Natural killer cell (primary cell): ENCODE measurements at regions not wholly inside any gene's neighbourhood (a gene's known extent, or its start where the extent isn't known, plus 50 kb on each side); places are given as distances from the start of the nearest gene placed in this dataset.
"Not testable (repeated sequence)": the region's sequence is repeated elsewhere in the genome, so short reads cannot be mapped to it uniquely, and the experiment has no call there.

Experiments used
- ATAC-seq, 3 donors: fragments of 150-1000 bp in 2 of 3; fragments of 200-7000 bp in 1 of 3; cut with Tn5 transposase; 1 replicate in 1 of 3; 2 replicates in 2 of 3; pipeline ENCODE4 v1.10.0; 2021; ENCODE audit warnings: mild to moderate bottlenecking in 2 of 3, moderate library complexity in 2 of 3
- DNase-seq, 2 donors: peaks; one replicate each; pipeline versions ENCODE4 v3.0.0 to v3.0.0-alpha.2; 2013 to 2021; ENCODE audit warnings: mixed read lengths in 1 of 2
- H3K27ac ChIP-seq: one replicate; pipeline ENCODE4 v1.5.1; 2013; ENCODE audit warnings: mild to moderate bottlenecking, low read length
- H3K27me3 ChIP-seq: one replicate; pipeline ENCODE4 v1.6.1; 2013; ENCODE audit warnings: low read length; ENCODE audit not compliant: control insufficient read depth, insufficient read depth
- H3K36me3 ChIP-seq: one replicate; pipeline ENCODE4 v1.6.1; 2013; ENCODE audit warnings: low read length; ENCODE audit not compliant: control insufficient read depth, insufficient read depth
- H3K4me1 ChIP-seq: one replicate; pipeline ENCODE4 v1.6.1; 2013; ENCODE audit warnings: low read length; ENCODE audit not compliant: control insufficient read depth, insufficient read depth
- H3K4me3 ChIP-seq: one replicate; pipeline ENCODE4 v1.5.1; 2013; ENCODE audit warnings: low read length
- H3K9me3 ChIP-seq: one replicate; pipeline ENCODE4 v1.6.1; 2013; ENCODE audit warnings: low read length; ENCODE audit not compliant: control insufficient read depth, insufficient read depth
- H3K27ac Mint-ChIP-seq, 2 donors: one replicate each; pipeline ENCODE4 v1.8.0; 2022; ENCODE audit warnings: mild to moderate bottlenecking in 2 of 2, mixed read lengths in 2 of 2, moderate library complexity in 1 of 2
- H3K27me3 Mint-ChIP-seq, 2 donors: one replicate each; pipeline ENCODE4 v1.8.0; 2022; ENCODE audit warnings: low read depth in 2 of 2, mixed read lengths in 2 of 2
- H3K36me3 Mint-ChIP-seq: one replicate; pipeline ENCODE4 v1.8.0; 2022; ENCODE audit warnings: mixed read lengths
- H3K4me1 Mint-ChIP-seq, 2 donors: one replicate each; pipeline ENCODE4 v1.8.0; 2022; ENCODE audit warnings: mixed read lengths in 2 of 2
- H3K4me3 Mint-ChIP-seq: one replicate; pipeline ENCODE4 v1.8.0; 2022; ENCODE audit warnings: mild to moderate bottlenecking, moderate library complexity, mixed read lengths
- H3K9me3 Mint-ChIP-seq, 2 donors: one replicate each; pipeline ENCODE4 v1.8.0; 2022; ENCODE audit warnings: mixed read lengths in 2 of 2
- CTCF ChIP-seq: fragments of 200-600 bp; IDR thresholded peaks from one replicate; pipeline ENCODE4 v1.8.0; 2022; ENCODE audit warnings: antibody characterized with exemption
- WGBS: methylation state at CpG from one replicate; pipeline ENCODE4 v1.1.7; 2013; ENCODE audit warnings: missing lambda C conversion rate; ENCODE audit not compliant: insufficient coverage; 5-methylcytosine and 5-hydroxymethylcytosine counted together
- intact Hi-C: fragments of 100-400 bp; cut with micrococcal nuclease; formaldehyde crosslinking; loops from one replicate; pipeline ENCODE4 v1.14.2; 2022

- DNase-seq = no peak
- no peak for TF ChIP-seq CTCF
- intact Hi-C loops = no loop called here
- no peaks in the 10 kb centered on the region for H3K4me1 ChIP-seq
- no peaks in the 10 kb centered on the region for H3K4me1 Mint-ChIP-seq
- H3K4me3 Mint-ChIP-seq = no peak overlapping the region
- H3K27ac ChIP-seq = no peak overlapping the region
- peaks cover 4% of the 10 kb centered on the region for H3K9me3 ChIP-seq
- no peak overlapping the region for H3K4me3 ChIP-seq
- H3K9me3 Mint-ChIP-seq = peaks cover 6 to 19% of the 10 kb centered on the region in 2 donors
- H3K27me3 Mint-ChIP-seq = no peaks in the 10 kb centered on the region
- ATAC-seq = no peak
- H3K36me3 ChIP-seq = no peaks in the 10 kb centered on the region
- H3K36me3 Mint-ChIP-seq = no peaks in the 10 kb centered on the region
- no peak overlapping the region for H3K27ac Mint-ChIP-seq
- no peaks in the 10 kb centered on the region for H3K27me3 ChIP-seq
- WGBS = 95% methylated on average over 1 of the region's 2 CpGs
Observed at GRCh38 chr4:12022409-12022808, 593.7 kb upstream of the HS3ST1 start.

- Mint-ChIP-seq H3K9me3 (peaks cover 8 to 29% of the 10 kb centered on the region in 2 donors), H3K4me1 (no peaks in the 10 kb centered on the region), H3K27ac (no peak overlapping the region), H3K36me3 (peaks cover 8% of the 10 kb centered on the region), H3K4me3 (no peak overlapping the region), H3K27me3 (no peaks in the 10 kb centered on the region)
- DNase-seq = no peak
- Histone ChIP-seq H3K4me3 (no peak overlapping the region), H3K9me3 (no peaks in the 10 kb centered on the region), H3K27ac (no peak overlapping the region), H3K36me3 (no peaks in the 10 kb centered on the region), H3K27me3 (no peaks in the 10 kb centered on the region), H3K4me1 (no peaks in the 10 kb centered on the region)
- intact Hi-C loops = no loop called here
- TF ChIP-seq CTCF = no peak
- 100% methylated on average over 1 of the region's 1 CpG for WGBS
- ATAC-seq = no peak
Observed at GRCh38 chr4:12016729-12017128, 588.0 kb upstream of the HS3ST1 start.

- no peak overlapping the region for H3K27ac ChIP-seq
- H3K4me1 Mint-ChIP-seq = no peaks in the 10 kb centered on the region
- ATAC-seq = no peak
- H3K36me3 Mint-ChIP-seq = no peaks in the 10 kb centered on the region
- no peaks in the 10 kb centered on the region for H3K27me3 ChIP-seq
- intact Hi-C loops = no loop called here
- no peaks in the 10 kb centered on the region for H3K9me3 ChIP-seq
- peaks cover 9 to 17% of the 10 kb centered on the region in 2 donors for H3K9me3 Mint-ChIP-seq
- no peaks in the 10 kb centered on the region for H3K36me3 ChIP-seq
- no peak overlapping the region for H3K4me3 Mint-ChIP-seq
- H3K4me3 ChIP-seq = no peak overlapping the region
- no peak for DNase-seq
- H3K27me3 Mint-ChIP-seq = no peaks in the 10 kb centered on the region
- H3K27ac Mint-ChIP-seq = no peak overlapping the region
- no peaks in the 10 kb centered on the region for H3K4me1 ChIP-seq
- TF ChIP-seq CTCF = no peak
Observed at GRCh38 chr4:12005471-12005870, 576.8 kb upstream of the HS3ST1 start.

- H3K36me3 Mint-ChIP-seq = not testable (repeated sequence)
Observed at GRCh38 chr4:11996581-11996980, 567.9 kb upstream of the HS3ST1 start.

More at GRCh38 chr4:11996581-11996980, 567.9 kb upstream of the HS3ST1 start:
- H3K4me3 ChIP-seq, H3K27me3 Mint-ChIP-seq, H3K27ac ChIP-seq, H3K4me3 Mint-ChIP-seq, H3K27me3 ChIP-seq, DNase-seq, intact Hi-C loops, H3K4me1 Mint-ChIP-seq, H3K36me3 ChIP-seq, ATAC-seq, H3K27ac Mint-ChIP-seq, H3K4me1 ChIP-seq: not testable (repeated sequence)
- peaks cover 11% of the 10 kb centered on the region for H3K9me3 ChIP-seq
- 95% methylated on average over 5 of the region's 5 CpGs for WGBS
- peaks cover 13 to 19% of the 10 kb centered on the region in 2 donors for H3K9me3 Mint-ChIP-seq
